H1 (cell line): ENCODE measurements at regions not wholly inside any gene's neighbourhood (a gene's known extent, or its start where the extent isn't known, plus 50 kb on each side); places are given as distances from the start of the nearest gene placed in this dataset.

Experiments
- ASH2L ChIP-seq: fragments of 200-600, 300-600 bp; sonication (generic); IDR thresholded peaks from one replicate; pipeline ENCODE4 v1.7.1; 2017; ENCODE audit warnings: low read length
- ATF3 ChIP-seq: IDR thresholded peaks from 2 replicates; pipeline ENCODE4 v1.6.1; 2011; ENCODE audit warnings: low read depth, mild to moderate bottlenecking, low read length; ENCODE audit not compliant: insufficient read depth
- CEBPB ChIP-seq: IDR thresholded peaks from 2 replicates; pipeline ENCODE4 v1.6.1; 2012; ENCODE audit warnings: low read depth, low read length
- CHD1 ChIP-seq: IDR thresholded peaks from 2 replicates; pipeline ENCODE4 v1.6.1; 2012; ENCODE audit warnings: low read depth, low read length, improper control_type of control experiment
- CHD2 ChIP-seq: IDR thresholded peaks from 2 replicates; pipeline ENCODE4 v1.6.1; 2012; ENCODE audit warnings: low read length, improper control_type of control experiment
- CREB1 ChIP-seq: IDR thresholded peaks from 2 replicates; pipeline ENCODE4 v1.6.1; 2012; ENCODE audit warnings: inconsistent platforms
- EP300 ChIP-seq, 2 experiments: IDR thresholded peaks; 1 replicate in 1 of 2; 2 replicates in 1 of 2; pipeline ENCODE4 v1.6.1; 2011 to 2012; ENCODE audit warnings: low read depth in 2 of 2, low read length in 2 of 2, mild to moderate bottlenecking in 2 of 2, borderline replicate concordance in 1 of 2, inconsistent platforms in 1 of 2, moderate library complexity in 1 of 2
- FOSL1 ChIP-seq: IDR thresholded peaks from 2 replicates; pipeline ENCODE4 v1.6.1; 2011; ENCODE audit warnings: mild to moderate bottlenecking, low read depth, low read length, moderate library complexity; ENCODE audit not compliant: insufficient read depth
- GTF2F1 ChIP-seq: IDR thresholded peaks from 2 replicates; pipeline ENCODE4 v1.6.1; 2012; ENCODE audit warnings: low read depth, low read length, improper control_type of control experiment, borderline replicate concordance
- HDAC2 ChIP-seq, 2 experiments: fragments of 300-600 bp in 1 of 2; sonication (generic) in 1 of 2; IDR thresholded peaks; 2 replicates each; pipeline ENCODE4 v1.6.1; 2011 to 2012; ENCODE audit warnings: low read depth in 2 of 2, low read length in 2 of 2, mild to moderate bottlenecking in 2 of 2, moderate library complexity in 2 of 2, borderline replicate concordance in 1 of 2, inconsistent platforms in 1 of 2
- KDM4A ChIP-seq: IDR thresholded peaks from one replicate; pipeline ENCODE4 v1.7.1; 2012; ENCODE audit warnings: low read depth, mild to moderate bottlenecking, moderate library complexity, low read length, inconsistent platforms; ENCODE audit not compliant: severe bottlenecking
- KDM5A ChIP-seq: fragments of 200-600 bp; IDR thresholded peaks from 2 replicates; pipeline ENCODE4 v1.7.1; 2012; ENCODE audit warnings: mild to moderate bottlenecking, low read length, inconsistent platforms, mixed read lengths
- NANOG ChIP-seq: IDR thresholded peaks from 2 replicates; pipeline ENCODE4 v1.6.1; 2011; ENCODE audit warnings: low read length, low read depth, mild to moderate bottlenecking, inconsistent platforms; ENCODE audit not compliant: insufficient read depth, poor library complexity, severe bottlenecking
- POLR2A ChIP-seq, 2 experiments: IDR thresholded peaks; 1 replicate in 1 of 2; 2 replicates in 1 of 2; pipeline ENCODE4 v1.6.1; 2011; ENCODE audit warnings: low read depth in 2 of 2, low read length in 2 of 2, mild to moderate bottlenecking in 2 of 2; ENCODE audit errors: control extremely low read depth in 1 of 2
- SRF ChIP-seq: IDR thresholded peaks from 2 replicates; pipeline ENCODE4 v1.6.1; 2011; ENCODE audit warnings: mild to moderate bottlenecking, low read depth, low read length, moderate library complexity
- TAF7 ChIP-seq: optimal IDR thresholded peaks from 2 replicates; pipeline ENCODE3; 2011; ENCODE audit warnings: low read depth, mild to moderate bottlenecking, inconsistent platforms, low read length, moderate library complexity, borderline replicate concordance
- TCF12 ChIP-seq: IDR thresholded peaks from 2 replicates; pipeline ENCODE4 v1.6.1; 2011; ENCODE audit warnings: low read depth, mild to moderate bottlenecking, low read length
- TEAD4 ChIP-seq: IDR thresholded peaks from 2 replicates; pipeline ENCODE4 v1.6.1; 2012; ENCODE audit warnings: low read depth, low read length, inconsistent platforms, mixed read lengths
- YY1 ChIP-seq: IDR thresholded peaks from 2 replicates; pipeline ENCODE4 v1.6.1; 2011; ENCODE audit warnings: low read depth, mild to moderate bottlenecking, low read length
- ZNF274 ChIP-seq: IDR thresholded peaks from 2 replicates; pipeline ENCODE4 v1.7.0; 2012; ENCODE audit warnings: low read length, borderline replicate concordance; ENCODE audit errors: extremely low read depth
- TF ChIP-seq, protein P1 (sequence below): IDR thresholded peaks from 2 replicates; pipeline ENCODE4 v1.6.1; 2012; ENCODE audit warnings: inconsistent platforms
- TF ChIP-seq, protein P2 (sequence below): IDR thresholded peaks from 2 replicates; pipeline ENCODE4 v1.6.1; 2011; ENCODE audit warnings: low read length, improper control_type of control experiment

DNA sequence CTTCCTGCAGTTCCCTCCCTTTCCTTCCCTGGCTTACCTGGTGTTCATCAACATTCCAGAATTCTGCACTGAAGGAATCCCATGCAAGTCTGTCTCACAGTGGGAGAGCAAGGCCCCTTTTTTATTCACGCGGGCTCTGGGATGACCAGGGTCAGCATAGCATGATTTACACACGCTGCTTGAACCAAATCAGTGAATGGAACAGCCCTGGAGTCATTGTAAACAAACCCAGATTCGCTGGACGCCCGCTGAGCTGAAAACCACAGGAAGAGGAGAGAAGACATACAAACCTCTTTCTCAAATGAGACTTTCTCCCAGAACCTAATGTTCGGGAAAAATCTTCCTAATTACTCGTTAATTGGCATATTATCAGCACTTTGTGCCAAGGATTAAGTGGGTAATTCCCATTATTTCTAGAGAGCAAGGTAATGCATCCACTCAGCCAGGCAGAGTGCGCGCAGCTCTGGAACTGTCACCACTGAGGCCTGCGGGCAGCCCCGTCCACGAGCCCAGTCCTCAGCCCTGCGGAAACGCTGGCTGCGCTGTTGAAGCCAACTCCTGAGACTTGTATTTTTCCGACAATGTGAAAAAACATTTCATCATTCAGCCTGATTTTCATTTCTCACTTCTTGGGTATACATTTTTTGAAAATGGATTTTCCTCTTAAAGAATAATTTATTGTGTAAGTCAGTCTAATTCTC is 140.0 kb downstream of the ETS2 start (continued):
- TF ChIP-seq, protein P1, sequence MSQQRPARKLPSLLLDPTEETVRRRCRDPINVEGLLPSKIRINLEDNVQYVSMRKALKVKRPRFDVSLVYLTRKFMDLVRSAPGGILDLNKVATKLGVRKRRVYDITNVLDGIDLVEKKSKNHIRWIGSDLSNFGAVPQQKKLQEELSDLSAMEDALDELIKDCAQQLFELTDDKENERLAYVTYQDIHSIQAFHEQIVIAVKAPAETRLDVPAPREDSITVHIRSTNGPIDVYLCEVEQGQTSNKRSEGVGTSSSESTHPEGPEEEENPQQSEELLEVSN = no peak; the same call in 1 of the 2 replicates
- TF ChIP-seq POLR2A (IDR thresholded peaks at IDR 0.05; ENCODE audit: control extremely low read depth in 1 of 2, low read depth in 2 of 2, low read length in 2 of 2) (no peak), ATF3 (no peak), KDM5A (no peak), CHD1 (no peak), KDM4A (no peak), ASH2L (peak; percentile 37), SRF (no peak), YY1 (no peak), TEAD4 (peak; percentile 76; the same call in 1 of the 2 replicates), NANOG (no peak), CEBPB (no peak), TCF12 (0 out of 2 replicates have a peak, but pooled peaks have one; percentile 22), EP300 (IDR thresholded peaks at IDR 0.05; ENCODE audit: borderline replicate concordance in 1 of 2, low read depth in 2 of 2, low read length in 2 of 2) (peak in 1 of 2 experiments; percentile 73; a peak in 1 of 3 replicates), HDAC2 (IDR thresholded peaks at IDR 0.05; ENCODE audit: borderline replicate concordance in 1 of 2, low read depth in 2 of 2, low read length in 2 of 2) (peak; percentile 65 to 92; a peak in 2 of 4 replicates), ZNF274 (no peak), CREB1 (no peak), CHD2 (no peak), GTF2F1 (no peak), FOSL1 (no peak), TAF7 (no peak)
- TF ChIP-seq, protein P2, sequence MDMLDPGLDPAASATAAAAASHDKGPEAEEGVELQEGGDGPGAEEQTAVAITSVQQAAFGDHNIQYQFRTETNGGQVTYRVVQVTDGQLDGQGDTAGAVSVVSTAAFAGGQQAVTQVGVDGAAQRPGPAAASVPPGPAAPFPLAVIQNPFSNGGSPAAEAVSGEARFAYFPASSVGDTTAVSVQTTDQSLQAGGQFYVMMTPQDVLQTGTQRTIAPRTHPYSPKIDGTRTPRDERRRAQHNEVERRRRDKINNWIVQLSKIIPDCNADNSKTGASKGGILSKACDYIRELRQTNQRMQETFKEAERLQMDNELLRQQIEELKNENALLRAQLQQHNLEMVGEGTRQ = no peak
